Activated CD4-positive, alpha-beta T cell treated with anti-CD3 and anti-CD28 coated beads, Interleukin-2, amount 50 U/mL, for 16 hours (primary cell): ENCODE measurements at regions not wholly inside any gene's neighbourhood (a gene's known extent, or its start where the extent isn't known, plus 50 kb on each side); places are given as distances from the start of the nearest gene placed in this dataset.

Experiments used
- DNase-seq: peaks from one replicate; pipeline ENCODE4 v3.0.0-alpha.2; 2020

GRCh38 chr17:65403626-65404025 is 157.8 kb downstream of the AXIN2 start:
- no peak for DNase-seq

GRCh38 chr17:65402513-65403496 is 158.6 kb downstream of the AXIN2 start:
- DNase-seq: no peak

GRCh38 chr17:65401561-65401960 is 159.9 kb downstream of the AXIN2 start:
- no peak for DNase-seq

- DNase-seq: no peak
These were observed 160.7 kb downstream of the AXIN2 start for GRCh38 chr17:65400701-65401100.

- no peak for DNase-seq
These were observed 163.2 kb downstream of the AXIN2 start for GRCh38 chr17:65398040-65398787.

- DNase-seq: no peak
These were observed 165.5 kb downstream of the AXIN2 start for GRCh38 chr17:65395924-65396323.

- no peak for DNase-seq
These were observed 166.5 kb downstream of the AXIN2 start for GRCh38 chr17:65394811-65395472.

- no peak for DNase-seq
These were observed 167.9 kb downstream of the AXIN2 start for GRCh38 chr17:65393514-65393913.

GRCh38 chr17:65389949-65390348 is 171.5 kb downstream of the AXIN2 start:
- DNase-seq: no peak

GRCh38 chr17:65389426-65389825 is 172.0 kb downstream of the AXIN2 start:
- no peak for DNase-seq

- no peak for DNase-seq
These were observed 172.5 kb downstream of the AXIN2 start for GRCh38 chr17:65388911-65389310.

- DNase-seq: no peak
These were observed 174.1 kb downstream of the AXIN2 start for GRCh38 chr17:65387322-65387721.

- DNase-seq: no peak
These were observed 175.7 kb downstream of the AXIN2 start for GRCh38 chr17:65385726-65386125.

- DNase-seq: no peak
These were observed 176.4 kb downstream of the AXIN2 start for GRCh38 chr17:65385071-65385470.

- no peak for DNase-seq
These were observed 180.3 kb downstream of the AXIN2 start for GRCh38 chr17:65381152-65381551.

GRCh38 chr17:65374966-65375365 is 186.5 kb downstream of the AXIN2 start:
- no peak for DNase-seq

- no peak for DNase-seq
These were observed 189.7 kb downstream of the AXIN2 start for GRCh38 chr17:65371702-65372101.

GRCh38 chr17:65370669-65371131 is 190.7 kb downstream of the AXIN2 start:
- no peak for DNase-seq

GRCh38 chr17:65368341-65368740 is 193.1 kb downstream of the AXIN2 start:
- no peak for DNase-seq

GRCh38 chr17:65366102-65366844 is 195.2 kb downstream of the AXIN2 start:
- no peak for DNase-seq

- no peak for DNase-seq
These were observed 196.3 kb downstream of the AXIN2 start for GRCh38 chr17:65365169-65365568.

GRCh38 chr17:65364438-65364837 is 197.0 kb downstream of the AXIN2 start:
- no peak for DNase-seq

GRCh38 chr17:65362826-65363225 is 198.6 kb downstream of the AXIN2 start:
- DNase-seq: no peak
